Gastrocnemius medialis (tissue), 4 donors: ENCODE measurements at regions not wholly inside any gene's neighbourhood (a gene's known extent, or its start where the extent isn't known, plus 50 kb on each side); places are given as distances from the start of the nearest gene placed in this dataset.

Experiments used
- POLR2A ChIP-seq, 2 donors: fragments of 450-650 bp; IDR thresholded peaks; one replicate each; pipeline ENCODE4 v1.6.1; 2017; ENCODE audit warnings: antibody characterized with exemption in 2 of 2, mild to moderate bottlenecking in 2 of 2, moderate library complexity in 2 of 2
- TF ChIP-seq, protein P1 (sequence below), 5 experiments: fragments of 450-650 bp in 3 of 5; fragments of 200-600 bp in 2 of 5; sonication (generic) in 2 of 5; IDR thresholded peaks in 4 of 5; conservative IDR thresholded peaks in 1 of 5; 1 replicate in 4 of 5; 2 replicates in 1 of 5; pipeline ENCODE4 v1.5.1; 2016 to 2019; ENCODE audit warnings: antibody characterized with exemption in 5 of 5, mild to moderate bottlenecking in 3 of 5, moderate library complexity in 3 of 5

DNA sequence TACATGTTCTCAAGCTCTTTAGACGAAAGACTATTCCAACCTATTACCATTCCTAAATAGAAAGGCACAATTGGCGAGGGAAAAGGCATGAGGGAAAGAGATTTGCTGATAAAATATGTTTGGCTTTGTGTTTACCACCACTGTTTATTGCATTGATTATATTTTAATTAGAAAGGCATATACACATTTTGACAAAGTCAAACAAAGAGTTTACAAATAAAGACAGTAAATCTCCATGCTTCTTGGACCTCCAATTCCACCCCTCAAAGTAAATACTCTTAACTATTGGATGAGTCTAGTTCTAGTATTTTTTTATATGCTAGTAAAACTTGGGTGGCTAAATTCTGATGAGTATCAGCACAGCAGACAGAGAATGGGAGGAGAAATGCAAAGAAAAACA is 521.4 kb downstream of the FBXO15 start:
- TF ChIP-seq, protein P1, sequence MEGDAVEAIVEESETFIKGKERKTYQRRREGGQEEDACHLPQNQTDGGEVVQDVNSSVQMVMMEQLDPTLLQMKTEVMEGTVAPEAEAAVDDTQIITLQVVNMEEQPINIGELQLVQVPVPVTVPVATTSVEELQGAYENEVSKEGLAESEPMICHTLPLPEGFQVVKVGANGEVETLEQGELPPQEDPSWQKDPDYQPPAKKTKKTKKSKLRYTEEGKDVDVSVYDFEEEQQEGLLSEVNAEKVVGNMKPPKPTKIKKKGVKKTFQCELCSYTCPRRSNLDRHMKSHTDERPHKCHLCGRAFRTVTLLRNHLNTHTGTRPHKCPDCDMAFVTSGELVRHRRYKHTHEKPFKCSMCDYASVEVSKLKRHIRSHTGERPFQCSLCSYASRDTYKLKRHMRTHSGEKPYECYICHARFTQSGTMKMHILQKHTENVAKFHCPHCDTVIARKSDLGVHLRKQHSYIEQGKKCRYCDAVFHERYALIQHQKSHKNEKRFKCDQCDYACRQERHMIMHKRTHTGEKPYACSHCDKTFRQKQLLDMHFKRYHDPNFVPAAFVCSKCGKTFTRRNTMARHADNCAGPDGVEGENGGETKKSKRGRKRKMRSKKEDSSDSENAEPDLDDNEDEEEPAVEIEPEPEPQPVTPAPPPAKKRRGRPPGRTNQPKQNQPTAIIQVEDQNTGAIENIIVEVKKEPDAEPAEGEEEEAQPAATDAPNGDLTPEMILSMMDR (IDR thresholded peaks at IDR 0.05 in 4 of 5, conservative IDR thresholded peaks at IDR 0.05 in 1 of 5), result no peak
- no peak for TF ChIP-seq POLR2A (IDR thresholded peaks at IDR 0.05)
